Glutamatergic neuron (in vitro differentiated cells): ENCODE measurements at regions not wholly inside any gene's neighbourhood (a gene's known extent, or its start where the extent isn't known, plus 50 kb on each side); places are given as distances from the start of the nearest gene placed in this dataset.
A peak's percentile ranks its signal among the peaks of the same experiment; 100 is the strongest.
"Not testable (repeated sequence)": the region's sequence is repeated elsewhere in the genome, so short reads cannot be mapped to it uniquely, and the experiment has no call there.

Experiments
- DNase-seq: peaks from one replicate; pipeline ENCODE4 v3.0.0; 2022
- H3K27ac Mint-ChIP-seq: one replicate; pipeline ENCODE4 v1.8.0; 2020; ENCODE audit warnings: mild to moderate bottlenecking, mixed read lengths, inconsistent platforms; ENCODE audit not compliant: unreplicated experiment
- H3K27me3 Mint-ChIP-seq: one replicate; pipeline ENCODE4 v1.8.0; 2020; ENCODE audit warnings: mild to moderate bottlenecking, moderate library complexity, mixed read lengths, inconsistent platforms; ENCODE audit not compliant: unreplicated experiment
- H3K36me3 Mint-ChIP-seq: one replicate; pipeline ENCODE4 v1.8.0; 2020; ENCODE audit warnings: mild to moderate bottlenecking, mixed read lengths, inconsistent platforms; ENCODE audit not compliant: unreplicated experiment
- H3K4me1 Mint-ChIP-seq: one replicate; pipeline ENCODE4 v1.8.0; 2020; ENCODE audit warnings: mild to moderate bottlenecking, low read depth, mixed read lengths, inconsistent platforms; ENCODE audit not compliant: unreplicated experiment
- H3K4me3 Mint-ChIP-seq: one replicate; pipeline ENCODE4 v1.8.0; 2020; ENCODE audit warnings: mild to moderate bottlenecking, mixed read lengths, inconsistent platforms; ENCODE audit not compliant: unreplicated experiment
- H3K9me3 Mint-ChIP-seq: one replicate; pipeline ENCODE4 v1.8.0; 2020; ENCODE audit warnings: mild to moderate bottlenecking, moderate library complexity, mixed read lengths, inconsistent platforms; ENCODE audit not compliant: unreplicated experiment
- CTCF ChIP-seq: fragments of 200-600 bp; sonication (generic); IDR thresholded peaks from one replicate; pipeline ENCODE4 v1.5.0; 2021; ENCODE audit not compliant: partially characterized antibody, unreplicated experiment

GRCh38 chrX:102846544-102847236 is 90.4 kb upstream of the RAB40AL start:
- no peak overlapping the region for H3K4me3 Mint-ChIP-seq
- no peak for DNase-seq
- H3K27ac Mint-ChIP-seq = no peak overlapping the region
- no peaks in the 10 kb centered on the region for H3K36me3 Mint-ChIP-seq
- H3K9me3 Mint-ChIP-seq = no peaks in the 10 kb centered on the region
- no peaks in the 10 kb centered on the region for H3K27me3 Mint-ChIP-seq
- H3K4me1 Mint-ChIP-seq = no peaks in the 10 kb centered on the region
- TF ChIP-seq CTCF = no peak

- Mint-ChIP-seq H3K9me3 (no peaks in the 10 kb centered on the region), H3K36me3 (no peaks in the 10 kb centered on the region), H3K4me1 (no peaks in the 10 kb centered on the region), H3K27ac (no peak overlapping the region), H3K4me3 (no peak overlapping the region), H3K27me3 (no peaks in the 10 kb centered on the region)
- DNase-seq = no peak
- no peak for TF ChIP-seq CTCF
These were observed 89.7 kb upstream of the RAB40AL start for GRCh38 chrX:102847362-102847761.

GRCh38 chrX:102849396-102849795 is 87.7 kb upstream of the RAB40AL start:
- H3K9me3 Mint-ChIP-seq = no peaks in the 10 kb centered on the region
- H3K36me3 Mint-ChIP-seq = no peaks in the 10 kb centered on the region
- TF ChIP-seq CTCF = no peak
- no peak for DNase-seq
- no peak overlapping the region for H3K4me3 Mint-ChIP-seq
- H3K27me3 Mint-ChIP-seq = no peaks in the 10 kb centered on the region
- H3K27ac Mint-ChIP-seq = no peak overlapping the region
- no peaks in the 10 kb centered on the region for H3K4me1 Mint-ChIP-seq

GRCh38 chrX:102858826-102859549 is 78.1 kb upstream of the RAB40AL start:
- not testable (repeated sequence) for H3K27ac Mint-ChIP-seq, H3K36me3 Mint-ChIP-seq, H3K4me1 Mint-ChIP-seq, H3K27me3 Mint-ChIP-seq, H3K4me3 Mint-ChIP-seq, H3K9me3 Mint-ChIP-seq
- DNase-seq = peak; percentile 21

GRCh38 chrX:102859550-102859871 is 77.6 kb upstream of the RAB40AL start:
- H3K36me3 Mint-ChIP-seq = no peaks in the 10 kb centered on the region
- H3K27me3 Mint-ChIP-seq = peaks cover 3% of the 10 kb centered on the region
- no peak for DNase-seq
- no peaks in the 10 kb centered on the region for H3K9me3 Mint-ChIP-seq
- H3K4me3 Mint-ChIP-seq = no peak overlapping the region
- TF ChIP-seq CTCF = no peak
- H3K4me1 Mint-ChIP-seq = no peaks in the 10 kb centered on the region
- H3K27ac Mint-ChIP-seq = no peak overlapping the region
